HG03342 (cell line): ENCODE measurements at regions not wholly inside any gene's neighbourhood (a gene's known extent, or its start where the extent isn't known, plus 50 kb on each side); places are given as distances from the start of the nearest gene placed in this dataset.

Source experiments
- ATAC-seq: cut with Tn5 transposase; IDR thresholded peaks from one replicate; pipeline ENCODE4 v1.9.1; 2021; ENCODE audit warnings: mild to moderate bottlenecking, moderate library complexity; ENCODE audit not compliant: unreplicated experiment

- no peak for ATAC-seq
Observed at GRCh38 chr5:168106008-168106761, 185.3 kb upstream of the WWC1 start.

- no peak for ATAC-seq
Observed at GRCh38 chr5:168109441-168109840, 182.0 kb upstream of the WWC1 start.

GRCh38 chr5:168110384-168110783, 181.1 kb upstream of the WWC1 start:
- no peak for ATAC-seq

GRCh38 chr5:168110870-168111832, 180.3 kb upstream of the WWC1 start:
- no peak for ATAC-seq

GRCh38 chr5:168114444-168115017, 176.9 kb upstream of the WWC1 start:
- peak; percentile 98 for ATAC-seq

- ATAC-seq: no peak
Observed at GRCh38 chr5:168117469-168117868, 174.0 kb upstream of the WWC1 start.

- no peak for ATAC-seq
Observed at GRCh38 chr5:168118042-168118668, 173.3 kb upstream of the WWC1 start.

- no peak for ATAC-seq
Observed at GRCh38 chr5:168120401-168121137, 170.9 kb upstream of the WWC1 start.

- no peak for ATAC-seq
Observed at GRCh38 chr5:168121138-168121494, 170.3 kb upstream of the WWC1 start.

GRCh38 chr5:168123631-168124528, 167.6 kb upstream of the WWC1 start:
- ATAC-seq: peak; percentile 95

- ATAC-seq: no peak
Observed at GRCh38 chr5:168125445-168126199, 165.8 kb upstream of the WWC1 start.

GRCh38 chr5:168126606-168127005, 164.8 kb upstream of the WWC1 start:
- ATAC-seq: no peak

- no peak for ATAC-seq
Observed at GRCh38 chr5:168128111-168128510, 163.3 kb upstream of the WWC1 start.

GRCh38 chr5:168128557-168128956, 162.9 kb upstream of the WWC1 start:
- no peak for ATAC-seq

GRCh38 chr5:168131519-168131918, 159.9 kb upstream of the WWC1 start:
- no peak for ATAC-seq

- ATAC-seq: no peak
Observed at GRCh38 chr5:168132241-168132641, 159.2 kb upstream of the WWC1 start.

- ATAC-seq: peak; percentile 95
Observed at GRCh38 chr5:168135897-168136296, 155.5 kb upstream of the WWC1 start.

GRCh38 chr5:168136340-168136739, 155.1 kb upstream of the WWC1 start:
- ATAC-seq: peak; percentile 16

GRCh38 chr5:168137265-168137664, 154.2 kb upstream of the WWC1 start:
- ATAC-seq: no peak
